GM21390 (cell line): ENCODE measurements at regions not wholly inside any gene's neighbourhood (a gene's known extent, or its start where the extent isn't known, plus 50 kb on each side); places are given as distances from the start of the nearest gene placed in this dataset.

Experiments used
- ATAC-seq: cut with Tn5 transposase; IDR thresholded peaks from one replicate; pipeline ENCODE4 v1.9.1; 2021; ENCODE audit not compliant: unreplicated experiment

- ATAC-seq = no peak
Observed at GRCh38 chr1:90650401-90650800, 66.7 kb downstream of the BARHL2 start.

DNA sequence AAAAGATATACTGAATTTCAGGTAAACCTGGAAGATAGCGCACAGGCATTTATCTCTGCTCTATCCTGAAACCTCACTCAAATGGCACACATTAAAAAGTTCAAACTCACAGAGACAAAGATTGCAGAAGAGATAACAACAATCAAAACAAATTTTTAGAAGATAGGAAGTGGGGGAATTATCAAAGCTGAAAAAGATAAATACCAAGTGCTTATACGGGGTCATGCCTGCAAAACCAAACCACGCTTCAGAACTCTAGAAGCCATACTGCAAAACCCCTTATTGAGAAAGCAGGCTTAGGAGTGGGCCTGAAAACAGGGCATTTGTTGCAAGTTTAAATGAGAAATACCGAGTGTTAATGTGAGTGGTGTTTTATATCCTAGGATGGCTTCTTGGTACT is 76.8 kb downstream of the BARHL2 start:
- no peak for ATAC-seq

- no peak for ATAC-seq
Observed at GRCh38 chr1:90622666-90623065, 94.4 kb downstream of the BARHL2 start.

GRCh38 chr1:90621986-90622385 is 95.1 kb downstream of the BARHL2 start:
- no peak for ATAC-seq

DNA sequence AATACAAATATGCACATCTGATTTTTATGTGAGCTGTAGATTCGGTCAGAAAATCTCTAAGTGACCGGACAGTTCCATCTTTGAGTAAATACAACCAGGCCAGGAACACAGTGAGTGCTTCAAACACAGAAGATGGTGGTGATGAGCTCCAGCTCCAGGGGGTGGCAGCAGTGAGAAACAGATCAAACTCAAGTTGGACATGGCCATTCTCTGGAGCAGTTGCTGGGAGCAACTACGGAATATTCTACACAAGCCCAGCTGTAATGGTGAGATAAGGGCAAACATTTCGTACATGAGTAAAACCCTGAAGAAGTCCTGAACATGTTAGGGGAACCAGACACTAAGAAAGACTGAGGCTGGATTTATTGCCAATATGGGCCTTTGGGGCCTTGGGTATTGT is 100.7 kb downstream of the BARHL2 start:
- no peak for ATAC-seq

- no peak for ATAC-seq
Observed at GRCh38 chr1:90614872-90615271, 102.2 kb downstream of the BARHL2 start.

GRCh38 chr1:90613371-90613770 is 103.7 kb downstream of the BARHL2 start:
- ATAC-seq = no peak

DNA sequence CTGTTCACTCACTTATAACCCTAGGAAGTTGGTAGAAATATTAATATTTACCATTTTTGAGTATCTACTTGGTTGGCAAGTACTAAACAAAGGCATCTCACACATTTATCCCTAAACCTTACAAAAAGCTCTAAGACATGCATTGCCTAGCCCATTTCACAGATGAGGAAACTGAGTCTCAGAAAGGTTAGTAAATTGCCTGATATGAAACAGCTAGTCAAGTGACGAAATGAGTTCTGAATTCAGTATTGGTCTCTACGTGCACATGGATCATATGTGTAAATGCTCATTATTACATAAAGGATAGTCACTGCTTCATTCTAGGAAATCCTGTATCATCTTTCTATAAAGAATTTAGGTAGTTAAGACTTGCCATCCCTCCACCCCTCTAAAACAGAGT is 105.1 kb downstream of the BARHL2 start:
- ATAC-seq = no peak

DNA sequence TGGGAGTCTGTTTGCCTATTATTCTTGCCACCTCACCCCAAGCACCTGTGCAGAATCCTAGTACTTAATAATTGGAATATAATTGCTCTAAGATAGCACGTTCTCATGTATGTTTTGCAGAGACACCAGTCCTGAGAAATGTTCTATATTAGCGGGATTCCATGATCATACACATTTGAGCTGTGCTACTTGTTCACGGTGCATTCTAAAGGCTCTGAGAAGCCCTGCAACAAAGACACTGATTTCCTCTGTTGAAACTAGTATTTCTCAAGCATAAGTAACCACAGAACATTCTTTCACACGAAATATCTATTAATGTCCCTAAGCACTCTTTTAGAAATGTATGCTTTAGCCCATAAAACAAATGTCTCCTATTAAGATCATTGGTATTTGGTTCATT is 109.4 kb downstream of the BARHL2 start:
- no peak for ATAC-seq

- ATAC-seq = no peak
Observed at GRCh38 chr1:90605070-90605469, 112.0 kb downstream of the BARHL2 start.

DNA sequence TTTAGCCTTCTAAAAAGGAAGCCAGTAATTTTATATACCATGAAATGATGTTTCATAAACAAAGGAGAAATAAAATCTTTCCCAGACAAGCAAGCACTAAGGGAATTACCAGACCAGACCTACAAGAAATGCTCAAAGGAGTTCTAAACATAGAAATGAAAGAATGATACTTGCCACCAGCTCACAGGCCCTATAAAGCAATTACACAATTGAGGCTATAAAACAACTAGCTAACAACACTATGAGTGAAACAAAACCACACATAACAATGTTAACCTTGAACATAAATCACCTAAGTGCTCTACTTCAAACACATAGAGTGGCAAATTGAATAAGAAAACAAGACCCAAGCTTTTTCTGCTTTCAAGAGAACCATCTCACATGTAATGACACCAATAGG is 123.8 kb downstream of the BARHL2 start:
- ATAC-seq = no peak

DNA sequence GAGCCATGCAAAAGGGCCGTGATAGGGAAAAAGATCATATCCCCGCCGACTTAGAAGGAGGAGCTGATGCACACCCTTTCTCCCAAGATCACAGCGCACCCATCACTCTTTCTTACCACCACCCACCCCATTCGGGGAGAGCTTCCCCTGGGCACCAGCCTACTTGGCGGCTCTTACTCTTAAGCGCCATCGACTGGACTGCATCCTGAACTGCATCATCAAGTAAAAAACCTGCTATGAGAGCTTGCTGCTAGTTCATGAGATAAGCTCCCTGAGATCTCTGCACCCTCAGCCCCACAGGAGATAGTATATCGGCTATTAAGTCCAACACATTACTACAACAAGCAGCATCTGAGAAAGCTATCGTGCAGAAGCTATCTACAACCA is 125.1 kb downstream of the BARHL2 start:
- no peak for ATAC-seq

GRCh38 chr1:90591355-90591969 is 125.6 kb downstream of the BARHL2 start:
- ATAC-seq = no peak

DNA sequence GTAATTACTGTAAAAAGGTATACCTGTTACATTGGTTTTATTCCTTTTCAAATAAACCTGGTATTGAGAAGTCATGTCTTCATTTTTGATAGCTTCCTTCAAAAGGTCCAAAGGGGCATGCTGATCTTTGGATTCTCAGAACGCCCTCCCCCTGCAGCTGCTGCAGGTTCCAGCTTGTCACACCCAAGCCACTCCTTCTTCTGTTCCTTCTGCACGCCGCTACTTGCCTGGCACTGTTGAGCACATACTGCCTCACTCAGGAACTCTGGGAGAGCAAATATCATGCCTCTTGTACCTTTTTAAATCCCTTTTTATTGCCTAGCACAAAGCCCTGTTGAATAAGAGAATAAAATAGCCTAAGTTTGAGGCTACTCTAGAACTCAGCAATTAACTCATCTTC is 136.9 kb downstream of the BARHL2 start:
- no peak for ATAC-seq

GRCh38 chr1:90579212-90579802 is 137.8 kb downstream of the BARHL2 start:
- no peak for ATAC-seq

DNA sequence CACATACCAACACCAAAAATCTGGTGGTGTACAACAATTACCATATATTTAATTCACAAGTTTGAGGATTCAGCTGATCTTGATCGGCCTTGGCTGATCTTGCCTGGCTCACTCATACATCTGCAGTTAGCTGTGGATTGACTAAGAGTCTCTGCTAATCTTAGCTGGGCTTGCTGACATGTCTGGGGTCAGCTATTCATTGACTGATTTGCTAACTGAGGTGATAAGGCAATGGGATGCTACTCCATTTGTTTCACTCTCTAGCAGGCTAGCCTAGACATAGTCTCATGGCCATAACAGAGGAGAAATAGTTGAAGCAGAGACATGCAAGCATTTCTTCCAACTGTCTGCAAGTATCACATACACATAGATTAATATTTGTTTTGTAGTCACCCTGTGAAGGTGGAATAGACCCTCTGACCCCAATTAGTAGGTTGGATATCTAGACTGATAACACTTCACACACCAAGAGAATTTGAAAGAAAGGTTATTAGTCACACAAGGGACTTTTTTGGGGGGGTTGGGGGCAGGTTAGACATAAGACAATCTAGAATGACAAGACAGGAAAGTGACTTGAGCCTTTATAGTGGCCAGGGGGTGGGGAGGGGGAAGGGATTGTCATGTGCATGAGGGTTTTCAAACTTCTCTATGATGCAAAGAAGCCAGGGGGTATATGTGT is 142.3 kb downstream of the BARHL2 start:
- ATAC-seq = no peak

DNA sequence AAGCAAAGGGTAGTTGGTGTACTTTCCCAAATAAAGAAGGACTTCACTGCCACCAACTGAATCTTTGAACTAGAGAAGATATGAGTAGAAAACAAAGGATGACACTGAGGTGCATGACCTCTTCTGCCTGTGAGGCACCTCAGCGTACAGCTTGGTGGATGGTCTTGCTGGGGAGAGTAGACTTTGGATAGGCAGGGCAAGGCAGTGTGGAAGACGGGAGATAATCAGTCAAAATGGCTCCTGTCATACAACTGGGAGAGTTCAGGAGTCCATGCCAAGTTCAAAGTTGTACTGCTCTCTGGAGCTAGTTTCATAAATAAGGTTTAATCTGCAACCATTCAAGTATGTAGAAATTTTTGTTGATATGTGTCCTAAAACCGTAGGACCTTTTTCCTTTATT is 143.4 kb downstream of the BARHL2 start:
- ATAC-seq = no peak

DNA sequence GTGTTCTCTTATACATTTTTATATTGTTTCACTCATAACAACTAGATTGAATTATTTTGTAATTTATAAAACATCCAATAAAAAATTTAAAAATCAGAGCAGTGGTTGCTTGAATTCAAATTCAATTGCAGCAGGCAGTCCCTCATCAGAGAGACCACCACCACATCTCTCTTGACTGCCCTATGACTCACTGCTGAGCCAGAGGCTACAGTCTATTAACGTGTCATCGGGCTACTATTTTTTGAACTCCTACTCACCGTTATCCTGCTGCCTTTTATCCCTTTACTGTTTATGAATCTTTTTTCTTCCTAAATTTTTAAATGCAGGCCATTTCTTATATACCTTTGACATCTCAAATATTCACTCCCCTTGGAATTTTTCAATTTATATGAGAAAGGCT is 144.7 kb downstream of the BARHL2 start:
- no peak for ATAC-seq

DNA sequence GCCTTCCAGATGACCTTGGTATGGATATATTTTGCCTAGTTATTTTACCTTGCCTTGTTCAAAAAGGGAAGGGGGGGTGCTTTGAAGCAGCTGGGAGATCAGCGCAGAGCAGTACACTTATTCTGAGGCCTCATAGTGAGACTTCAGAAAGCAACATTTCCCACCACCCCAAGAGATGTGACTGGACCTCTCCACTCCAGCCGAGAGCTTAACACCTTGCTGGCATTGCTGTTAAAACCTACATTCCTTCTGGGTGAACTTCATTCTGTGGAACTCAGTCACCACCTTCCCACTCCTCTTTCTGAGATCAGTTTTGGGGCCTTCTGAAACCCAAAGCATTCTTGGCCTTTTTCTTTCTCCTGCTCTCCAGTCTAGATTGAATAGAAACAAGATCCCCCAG is 148.7 kb downstream of the BARHL2 start:
- no peak for ATAC-seq

DNA sequence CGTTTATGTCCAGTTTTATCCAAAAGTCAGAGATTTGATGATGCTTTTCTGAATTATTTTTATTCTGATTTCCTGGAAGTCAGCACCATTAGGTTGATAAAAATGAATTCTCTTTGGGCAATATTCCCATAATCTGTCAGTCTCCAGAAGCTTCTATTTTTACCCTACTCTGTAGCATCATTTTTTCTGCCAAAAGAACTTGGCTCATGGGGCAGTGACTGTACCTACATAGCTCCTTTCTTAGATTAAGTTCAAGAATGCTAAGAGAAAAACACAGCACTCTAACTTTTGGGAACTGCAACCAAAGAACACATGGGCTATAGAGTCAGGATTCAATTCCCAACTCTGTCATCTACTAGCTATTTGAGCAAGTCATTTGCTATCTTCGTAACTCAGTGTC is 152.9 kb downstream of the BARHL2 start:
- no peak for ATAC-seq

- no peak for ATAC-seq
Observed at GRCh38 chr1:90562892-90563291, 154.2 kb downstream of the BARHL2 start.

DNA sequence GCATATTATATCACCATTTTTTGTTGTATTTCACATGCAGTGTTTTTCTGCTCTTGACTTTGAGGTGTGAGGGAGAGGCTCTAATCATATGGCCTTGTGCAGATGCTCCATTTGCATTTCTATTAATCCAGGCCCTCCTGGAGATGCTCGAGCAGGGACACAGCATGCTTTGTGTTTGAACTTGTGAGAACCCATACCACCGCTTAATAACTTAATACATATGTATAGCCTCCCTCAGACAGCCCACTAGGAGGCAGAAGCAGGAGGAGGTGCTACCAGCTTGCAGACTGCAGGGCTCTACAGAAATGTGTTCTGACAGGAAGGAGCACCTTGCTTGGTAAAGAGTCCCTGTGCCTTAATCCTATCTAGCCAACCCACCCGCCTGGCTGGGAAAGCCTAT is 155.2 kb downstream of the BARHL2 start:
- ATAC-seq = no peak
